Neural cell (in vitro differentiated cells): ENCODE measurements at regions not wholly inside any gene's neighbourhood (a gene's known extent, or its start where the extent isn't known, plus 50 kb on each side); places are given as distances from the start of the nearest gene placed in this dataset.

ENCODE experiments used
- H2AFZ ChIP-seq: fragments of 200-600, 300-800 bp; sonication (generic), shearing (Covaris generic); 2 replicates; pipeline ENCODE4 v1.6.0; 2014; ENCODE audit warnings: low read depth, mild to moderate bottlenecking, antibody characterized with exemption, low read length, moderate library complexity
- H3F3A ChIP-seq: fragments of 200-600 bp; shearing (Covaris generic); 2 replicates; pipeline ENCODE4 v1.6.1; 2016; ENCODE audit warnings: mild to moderate bottlenecking, moderate library complexity, mixed read lengths, antibody characterized with exemption, low read length; ENCODE audit not compliant: insufficient read depth, poor library complexity, severe bottlenecking
- H3K27ac ChIP-seq: fragments of 200-600, 300-800 bp; sonication (generic), shearing (Covaris generic); 2 replicates; pipeline ENCODE4 v1.5.1; 2014; ENCODE audit warnings: mild to moderate bottlenecking, low read length, moderate library complexity
- H3K27me3 ChIP-seq: fragments of 300-800, 200-600 bp; sonication (generic), shearing (Covaris generic); 2 replicates; pipeline ENCODE4 v1.6.0; 2014; ENCODE audit warnings: mild to moderate bottlenecking, low read depth, low read length, moderate library complexity; ENCODE audit not compliant: insufficient read depth
- H3K36me3 ChIP-seq: fragments of 300-800, 200-600 bp; sonication (generic), shearing (Covaris generic); 2 replicates; pipeline ENCODE4 v1.5.1; 2014; ENCODE audit warnings: mild to moderate bottlenecking, antibody characterized with exemption, low read length, moderate library complexity; ENCODE audit not compliant: insufficient read depth
- H3K4me2 ChIP-seq: fragments of 300-800, 200-600 bp; sonication (generic), shearing (Covaris generic); 2 replicates; pipeline ENCODE4 v1.6.0; 2014; ENCODE audit warnings: mild to moderate bottlenecking, low read length
- H3K4me3 ChIP-seq: fragments of 300-800, 200-600 bp; sonication (generic), shearing (Covaris generic); 2 replicates; pipeline ENCODE4 v1.5.1; 2014; ENCODE audit warnings: mild to moderate bottlenecking, low read length, moderate library complexity
- H3K79me2 ChIP-seq: fragments of 200-600 bp; shearing (Covaris generic); replicated peaks from 2 replicates; pipeline ENCODE4 v1.6.0; 2014; ENCODE audit warnings: mild to moderate bottlenecking, low read length, moderate library complexity; ENCODE audit not compliant: insufficient read depth
- H3K9ac ChIP-seq: fragments of 300-800, 200-600 bp; sonication (generic), shearing (Covaris generic); 2 replicates; pipeline ENCODE4 v1.6.1; 2016; ENCODE audit warnings: mild to moderate bottlenecking, low read length, mixed read lengths
- H3K9me2 ChIP-seq: fragments of 200-600 bp; shearing (Covaris generic); 2 replicates; pipeline ENCODE4 v1.6.1; 2016; ENCODE audit warnings: mild to moderate bottlenecking, low read length, mixed read lengths; ENCODE audit not compliant: insufficient read depth
- H3K9me3 ChIP-seq: fragments of 200-600, 300-800 bp; sonication (generic), shearing (Covaris generic); 2 replicates; pipeline ENCODE4 v1.6.1; 2016; ENCODE audit warnings: mild to moderate bottlenecking, mixed run types, low read length, moderate library complexity, mixed read lengths
- H4K20me1 ChIP-seq: fragments of 200-600 bp; shearing (Covaris generic); 2 replicates; pipeline ENCODE4 v1.6.1; 2016; ENCODE audit warnings: mild to moderate bottlenecking, mixed run types; ENCODE audit not compliant: insufficient read depth
- EP300 ChIP-seq: fragments of 450-650 bp; conservative IDR thresholded peaks from 2 replicates; pipeline ENCODE4 v1.6.1; 2014; ENCODE audit warnings: antibody characterized with exemption, mild to moderate bottlenecking, moderate library complexity; ENCODE audit not compliant: poor library complexity, severe bottlenecking
- EZH2 ChIP-seq: fragments of 200-600, 300-800 bp; shearing (Covaris generic), sonication (generic); IDR thresholded peaks from 2 replicates; pipeline ENCODE4 v1.6.1; 2014; ENCODE audit warnings: antibody characterized with exemption, low read length, borderline replicate concordance, mild to moderate bottlenecking; ENCODE audit not compliant: insufficient read depth, poor library complexity, severe bottlenecking
- MXI1 ChIP-seq: fragments of 450-650 bp; conservative IDR thresholded peaks from 2 replicates; pipeline ENCODE4 v1.6.1; 2014; ENCODE audit warnings: antibody characterized with exemption, mild to moderate bottlenecking; ENCODE audit not compliant: poor library complexity, severe bottlenecking
- POLR2AphosphoS5 ChIP-seq: IDR thresholded peaks from 2 replicates; pipeline ENCODE4 v1.6.1; 2012
- RAD21 ChIP-seq: fragments of 450-650 bp; conservative IDR thresholded peaks from 2 replicates; pipeline ENCODE4 v1.6.1; 2014; ENCODE audit warnings: antibody characterized with exemption, mild to moderate bottlenecking, moderate library complexity
- SMC3 ChIP-seq: fragments of 450-650 bp; conservative IDR thresholded peaks from 2 replicates; pipeline ENCODE4 v1.6.1; 2014; ENCODE audit warnings: antibody characterized with exemption, mild to moderate bottlenecking, moderate library complexity; ENCODE audit not compliant: poor library complexity
- TAF1 ChIP-seq: IDR thresholded peaks from 2 replicates; pipeline ENCODE4 v1.6.1; 2012; ENCODE audit warnings: low read depth
- TF ChIP-seq, protein P1 (sequence below): IDR thresholded peaks from 2 replicates; pipeline ENCODE4 v1.6.1; 2012; ENCODE audit warnings: borderline replicate concordance
- TF ChIP-seq, protein P2 (sequence below): fragments of 450-650 bp; IDR thresholded peaks from 2 replicates; pipeline ENCODE4 v1.5.1; 2014; ENCODE audit warnings: antibody characterized with exemption, mild to moderate bottlenecking, moderate library complexity; ENCODE audit not compliant: poor library complexity, severe bottlenecking

DNA sequence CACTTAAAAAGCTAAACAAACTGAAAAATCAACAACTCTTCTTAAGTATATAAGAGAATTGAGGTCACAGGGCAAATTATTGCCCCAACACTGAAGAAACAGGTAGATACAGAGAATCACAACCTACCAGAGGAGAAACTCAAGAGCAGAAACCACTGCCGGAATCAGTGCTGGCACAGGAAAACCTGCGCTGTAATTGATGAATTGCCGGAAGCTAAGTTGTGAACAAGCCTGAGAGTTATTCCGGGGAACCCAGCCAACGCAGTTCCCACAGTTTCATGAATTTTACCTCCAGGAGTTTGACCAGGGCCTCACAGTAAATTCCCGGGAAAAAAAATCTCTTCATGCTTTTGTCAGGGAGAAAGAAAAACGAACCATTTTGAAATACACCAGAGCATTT, 657.1 kb upstream of the BRINP3 start:
- H4K20me1 ChIP-seq, result no peaks in the 10 kb centered on the region
- H3F3A ChIP-seq, result no peaks in the 10 kb centered on the region
- no peaks in the 10 kb centered on the region for H3K9me3 ChIP-seq
- H3K9ac ChIP-seq, result no peak overlapping the region
- no peak overlapping the region for H3K27ac ChIP-seq
- TF ChIP-seq, protein P1, sequence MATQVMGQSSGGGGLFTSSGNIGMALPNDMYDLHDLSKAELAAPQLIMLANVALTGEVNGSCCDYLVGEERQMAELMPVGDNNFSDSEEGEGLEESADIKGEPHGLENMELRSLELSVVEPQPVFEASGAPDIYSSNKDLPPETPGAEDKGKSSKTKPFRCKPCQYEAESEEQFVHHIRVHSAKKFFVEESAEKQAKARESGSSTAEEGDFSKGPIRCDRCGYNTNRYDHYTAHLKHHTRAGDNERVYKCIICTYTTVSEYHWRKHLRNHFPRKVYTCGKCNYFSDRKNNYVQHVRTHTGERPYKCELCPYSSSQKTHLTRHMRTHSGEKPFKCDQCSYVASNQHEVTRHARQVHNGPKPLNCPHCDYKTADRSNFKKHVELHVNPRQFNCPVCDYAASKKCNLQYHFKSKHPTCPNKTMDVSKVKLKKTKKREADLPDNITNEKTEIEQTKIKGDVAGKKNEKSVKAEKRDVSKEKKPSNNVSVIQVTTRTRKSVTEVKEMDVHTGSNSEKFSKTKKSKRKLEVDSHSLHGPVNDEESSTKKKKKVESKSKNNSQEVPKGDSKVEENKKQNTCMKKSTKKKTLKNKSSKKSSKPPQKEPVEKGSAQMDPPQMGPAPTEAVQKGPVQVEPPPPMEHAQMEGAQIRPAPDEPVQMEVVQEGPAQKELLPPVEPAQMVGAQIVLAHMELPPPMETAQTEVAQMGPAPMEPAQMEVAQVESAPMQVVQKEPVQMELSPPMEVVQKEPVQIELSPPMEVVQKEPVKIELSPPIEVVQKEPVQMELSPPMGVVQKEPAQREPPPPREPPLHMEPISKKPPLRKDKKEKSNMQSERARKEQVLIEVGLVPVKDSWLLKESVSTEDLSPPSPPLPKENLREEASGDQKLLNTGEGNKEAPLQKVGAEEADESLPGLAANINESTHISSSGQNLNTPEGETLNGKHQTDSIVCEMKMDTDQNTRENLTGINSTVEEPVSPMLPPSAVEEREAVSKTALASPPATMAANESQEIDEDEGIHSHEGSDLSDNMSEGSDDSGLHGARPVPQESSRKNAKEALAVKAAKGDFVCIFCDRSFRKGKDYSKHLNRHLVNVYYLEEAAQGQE, result no peak
- no peak for TF ChIP-seq EZH2
- no peak for TF ChIP-seq POLR2AphosphoS5
- TF ChIP-seq RAD21, result no peak
- no peak for TF ChIP-seq MXI1
- TF ChIP-seq EP300, result no peak
- no peak for TF ChIP-seq TAF1
- TF ChIP-seq, protein P2, sequence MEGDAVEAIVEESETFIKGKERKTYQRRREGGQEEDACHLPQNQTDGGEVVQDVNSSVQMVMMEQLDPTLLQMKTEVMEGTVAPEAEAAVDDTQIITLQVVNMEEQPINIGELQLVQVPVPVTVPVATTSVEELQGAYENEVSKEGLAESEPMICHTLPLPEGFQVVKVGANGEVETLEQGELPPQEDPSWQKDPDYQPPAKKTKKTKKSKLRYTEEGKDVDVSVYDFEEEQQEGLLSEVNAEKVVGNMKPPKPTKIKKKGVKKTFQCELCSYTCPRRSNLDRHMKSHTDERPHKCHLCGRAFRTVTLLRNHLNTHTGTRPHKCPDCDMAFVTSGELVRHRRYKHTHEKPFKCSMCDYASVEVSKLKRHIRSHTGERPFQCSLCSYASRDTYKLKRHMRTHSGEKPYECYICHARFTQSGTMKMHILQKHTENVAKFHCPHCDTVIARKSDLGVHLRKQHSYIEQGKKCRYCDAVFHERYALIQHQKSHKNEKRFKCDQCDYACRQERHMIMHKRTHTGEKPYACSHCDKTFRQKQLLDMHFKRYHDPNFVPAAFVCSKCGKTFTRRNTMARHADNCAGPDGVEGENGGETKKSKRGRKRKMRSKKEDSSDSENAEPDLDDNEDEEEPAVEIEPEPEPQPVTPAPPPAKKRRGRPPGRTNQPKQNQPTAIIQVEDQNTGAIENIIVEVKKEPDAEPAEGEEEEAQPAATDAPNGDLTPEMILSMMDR, result no peak
- TF ChIP-seq SMC3, result no peak
- H2AFZ ChIP-seq, result no peak overlapping the region
- no peak overlapping the region for H3K4me2 ChIP-seq
- H3K9me2 ChIP-seq, result no peaks in the 10 kb centered on the region
- no peaks in the 10 kb centered on the region for H3K79me2 ChIP-seq
- no peaks in the 10 kb centered on the region for H3K27me3 ChIP-seq
- H3K4me3 ChIP-seq, result no peak overlapping the region
- H3K36me3 ChIP-seq, result no peaks in the 10 kb centered on the region

DNA sequence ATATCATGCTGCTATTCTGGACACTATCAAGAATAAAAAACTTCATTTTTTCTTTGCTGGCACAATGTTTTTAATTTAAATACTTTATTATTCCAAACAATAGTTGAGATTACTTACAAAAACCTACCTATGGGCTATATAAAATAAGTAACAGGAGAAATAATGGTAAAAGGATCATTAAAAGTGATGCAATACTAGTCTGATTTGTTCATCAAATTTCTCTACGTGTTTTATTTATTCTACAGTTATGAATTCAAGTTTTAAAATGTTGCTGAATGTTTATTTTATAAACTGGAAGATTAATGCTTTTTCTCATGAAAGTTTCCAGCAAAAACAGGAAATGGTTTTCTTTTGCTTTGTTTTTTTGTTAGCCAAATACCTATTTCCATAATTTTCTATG, 662.4 kb upstream of the BRINP3 start:
- Histone ChIP-seq H3K27ac (no peak overlapping the region), H3K9me3 (no peaks in the 10 kb centered on the region), H3K9me2 (no peaks in the 10 kb centered on the region), H2AFZ (no peak overlapping the region), H3F3A (no peaks in the 10 kb centered on the region), H3K36me3 (no peaks in the 10 kb centered on the region), H3K4me3 (no peak overlapping the region), H3K4me2 (no peak overlapping the region), H3K9ac (no peak overlapping the region), H3K27me3 (no peaks in the 10 kb centered on the region), H3K79me2 (no peaks in the 10 kb centered on the region), H4K20me1 (no peaks in the 10 kb centered on the region)
- TF ChIP-seq TAF1 (no peak), RAD21 (no peak), SMC3 (no peak), EP300 (no peak), MXI1 (no peak), EZH2 (no peak)
- TF ChIP-seq, protein P2, result no peak
- TF ChIP-seq, protein P1, result no peak
